ENCODE measurements at regions not wholly inside any gene's neighbourhood (a gene's known extent, or its start where the extent isn't known, plus 50 kb on each side); places are given as distances from the start of the nearest gene placed in this dataset.
"Not testable (repeated sequence)": the region's sequence is repeated elsewhere in the genome, so short reads cannot be mapped to it uniquely, and the experiment has no call there.

DNA sequence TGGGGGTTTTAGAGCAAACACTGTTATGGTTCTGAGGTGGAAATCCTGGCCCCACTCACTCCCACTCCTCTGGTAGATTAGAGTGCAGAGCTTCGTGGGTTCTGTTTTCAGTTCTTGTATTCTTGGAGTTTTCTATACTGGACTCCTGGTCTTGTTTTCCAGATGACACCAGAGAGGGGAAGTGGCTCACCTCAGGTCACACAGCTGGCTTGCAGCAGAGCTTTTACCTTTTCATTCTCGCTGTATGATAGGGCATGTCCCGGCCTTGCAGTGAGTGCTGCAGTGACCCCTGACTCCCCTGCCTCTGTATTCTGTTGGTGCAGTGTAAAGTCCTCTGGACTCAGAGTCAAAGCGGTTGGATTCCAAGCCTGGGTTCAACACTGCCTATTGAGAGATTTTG lies 148.9 kb upstream of the MEX3C start:
- H3K36me3 ChIP-seq (replicated peaks), result no peaks in the 10 kb centered on the region
- DNase-seq (ENCODE audit: low spot score in 2 of 2), result no peak
- H3K4me3 ChIP-seq, result no peak overlapping the region
- in situ Hi-C loops (cut with MboI; ENCODE audit: low sequenced_read_pairs), result no loop called here
- no peaks in the 10 kb centered on the region for H3K27me3 ChIP-seq (ENCODE audit: low read depth)
- no peaks in the 10 kb centered on the region for H3K9me3 ChIP-seq
- H3K4me1 ChIP-seq, result no peaks in the 10 kb centered on the region

GRCh38 chr18:51350081-51350480 lies 152.6 kb upstream of the MEX3C start:
- H3K27me3 ChIP-seq (ENCODE audit: low read depth), result no peaks in the 10 kb centered on the region
- in situ Hi-C loops (cut with MboI; ENCODE audit: low sequenced_read_pairs), result no loop called here
- no peak for DNase-seq (ENCODE audit: low spot score in 2 of 2)
- no peak overlapping the region for H3K4me3 ChIP-seq
- no peaks in the 10 kb centered on the region for H3K36me3 ChIP-seq (replicated peaks)
- no peaks in the 10 kb centered on the region for H3K4me1 ChIP-seq
- no peaks in the 10 kb centered on the region for H3K9me3 ChIP-seq

- Histone ChIP-seq H3K4me3 (no peak overlapping the region), H3K36me3 (replicated peaks) (no peaks in the 10 kb centered on the region), H3K9me3 (no peaks in the 10 kb centered on the region), H3K4me1 (no peaks in the 10 kb centered on the region), H3K27me3 (ENCODE audit: low read depth) (no peaks in the 10 kb centered on the region)
- no peak for DNase-seq (ENCODE audit: low spot score in 2 of 2)
- in situ Hi-C loops (cut with MboI; ENCODE audit: low sequenced_read_pairs), result no loop called here
These were observed 158.4 kb upstream of the MEX3C start for GRCh38 chr18:51355841-51356240.

GRCh38 chr18:51360301-51360700 lies 162.8 kb upstream of the MEX3C start:
- H3K9me3 ChIP-seq; H3K36me3 ChIP-seq (replicated peaks); DNase-seq (ENCODE audit: low spot score in 2 of 2); H3K27me3 ChIP-seq (ENCODE audit: low read depth); H3K4me1 ChIP-seq; H3K4me3 ChIP-seq; in situ Hi-C loops (cut with MboI; ENCODE audit: low sequenced_read_pairs): not testable (repeated sequence)

DNA sequence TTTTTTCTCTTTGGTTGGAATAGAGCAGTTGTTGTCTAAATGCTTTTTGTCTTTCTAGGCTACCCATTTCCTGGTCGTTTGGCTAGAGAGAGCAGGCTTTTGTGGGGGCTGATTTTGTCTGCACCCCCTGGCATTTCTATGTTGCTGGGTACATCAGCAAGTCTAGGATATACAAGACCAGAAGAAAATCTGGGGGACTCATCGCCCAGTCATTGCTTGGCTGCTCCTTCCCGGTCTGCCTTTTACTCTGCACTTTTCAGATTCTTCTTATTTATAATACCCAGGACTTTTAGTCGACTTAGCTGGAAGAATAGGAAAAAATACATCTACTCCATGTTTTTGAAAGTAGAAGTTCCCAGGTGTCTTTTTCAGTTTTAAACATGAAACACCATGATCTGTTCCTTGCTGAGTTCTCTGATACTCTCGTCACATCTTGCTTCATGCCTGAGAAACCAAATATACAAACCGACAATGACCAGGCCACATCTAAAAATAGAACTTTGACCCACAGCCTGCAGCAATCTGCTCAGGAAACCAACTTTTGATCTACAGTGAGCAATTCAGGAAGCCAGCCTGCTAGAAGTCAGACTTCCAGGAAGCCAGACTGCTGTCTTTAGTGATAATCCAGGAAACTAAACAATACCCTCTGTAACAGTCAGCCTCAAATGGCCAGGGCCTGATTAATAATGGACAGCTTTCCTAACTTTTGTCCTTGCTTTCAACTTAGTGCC lies 163.8 kb upstream of the MEX3C start:
- H3K4me3 ChIP-seq, result no peak overlapping the region
- H3K9me3 ChIP-seq, result no peaks in the 10 kb centered on the region
- no peaks in the 10 kb centered on the region for H3K4me1 ChIP-seq
- H3K27me3 ChIP-seq (ENCODE audit: low read depth), result no peaks in the 10 kb centered on the region
- no peak for DNase-seq (ENCODE audit: low spot score in 2 of 2)
- no peaks in the 10 kb centered on the region for H3K36me3 ChIP-seq (replicated peaks)
- in situ Hi-C loops (cut with MboI; ENCODE audit: low sequenced_read_pairs), result no loop called here

DNA sequence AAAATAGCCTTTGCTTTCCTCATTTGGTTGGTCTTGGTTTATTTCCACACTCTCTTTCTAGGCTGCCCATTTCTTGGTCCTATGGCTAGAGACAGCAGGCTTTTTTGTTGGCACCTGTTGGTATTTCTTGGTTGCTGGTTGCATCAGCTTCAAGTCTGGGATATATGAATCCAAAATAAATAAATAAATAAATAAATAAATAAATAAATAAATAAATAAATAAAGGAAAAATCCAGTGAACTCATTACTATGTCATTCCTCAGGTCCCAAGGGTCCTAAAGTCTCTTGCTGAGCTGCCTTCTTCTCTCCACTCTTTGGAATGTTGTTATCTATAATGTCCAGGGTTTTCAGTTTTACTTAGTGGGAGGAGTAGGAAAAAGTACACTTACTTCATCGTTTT lies 165.9 kb upstream of the MEX3C start:
- Histone ChIP-seq H3K9me3 (no peaks in the 10 kb centered on the region), H3K27me3 (ENCODE audit: low read depth) (no peaks in the 10 kb centered on the region), H3K4me3 (no peak overlapping the region), H3K4me1 (no peaks in the 10 kb centered on the region), H3K36me3 (replicated peaks) (no peaks in the 10 kb centered on the region)
- in situ Hi-C loops (cut with MboI; ENCODE audit: low sequenced_read_pairs), result no loop called here
- no peak for DNase-seq (ENCODE audit: low spot score in 2 of 2)

DNA sequence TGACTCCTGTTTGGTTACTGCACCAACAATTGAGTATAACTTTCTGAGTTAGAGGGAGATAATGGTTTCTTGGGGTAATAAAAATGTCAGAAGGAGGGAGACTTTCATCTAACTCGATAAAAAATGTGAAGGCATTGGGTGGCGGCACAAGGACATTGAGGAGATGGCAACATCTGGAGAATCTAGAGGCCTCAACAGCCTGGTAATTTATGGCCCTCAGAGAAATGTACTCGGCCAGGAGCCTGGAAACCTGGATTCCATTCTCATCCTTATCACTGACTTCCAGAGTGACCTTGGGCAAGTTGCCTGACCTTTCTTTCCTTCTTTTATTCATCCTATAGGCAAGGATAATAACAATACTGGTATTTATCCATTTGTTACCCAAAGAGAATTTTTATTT lies 173.5 kb upstream of the MEX3C start:
- no peaks in the 10 kb centered on the region for H3K4me1 ChIP-seq
- no peak overlapping the region for H3K4me3 ChIP-seq
- H3K27me3 ChIP-seq (ENCODE audit: low read depth), result no peaks in the 10 kb centered on the region
- DNase-seq (ENCODE audit: low spot score in 2 of 2), result no peak
- in situ Hi-C loops (cut with MboI; ENCODE audit: low sequenced_read_pairs), result no loop called here
- no peaks in the 10 kb centered on the region for H3K36me3 ChIP-seq (replicated peaks)
- no peaks in the 10 kb centered on the region for H3K9me3 ChIP-seq

GRCh38 chr18:51371929-51372328 lies 174.4 kb upstream of the MEX3C start:
- Histone ChIP-seq H3K27me3 (ENCODE audit: low read depth) (no peaks in the 10 kb centered on the region), H3K4me1 (no peaks in the 10 kb centered on the region), H3K9me3 (0 out of 2 replicates have a peak, but pooled peaks cover under 1% of the 10 kb centered on the region), H3K36me3 (replicated peaks) (no peaks in the 10 kb centered on the region), H3K4me3 (no peak overlapping the region)
- DNase-seq (ENCODE audit: low spot score in 2 of 2), result no peak
- in situ Hi-C loops (cut with MboI; ENCODE audit: low sequenced_read_pairs), result no loop called here

GRCh38 chr18:51382081-51382480 lies 184.6 kb upstream of the MEX3C start:
- Histone ChIP-seq H3K9me3 (0 out of 2 replicates have a peak, but pooled peaks cover under 1% of the 10 kb centered on the region), H3K4me1 (no peaks in the 10 kb centered on the region), H3K27me3 (ENCODE audit: low read depth) (no peaks in the 10 kb centered on the region), H3K4me3 (no peak overlapping the region), H3K36me3 (replicated peaks) (no peaks in the 10 kb centered on the region)
- DNase-seq (ENCODE audit: low spot score in 2 of 2), result no peak
- in situ Hi-C loops (cut with MboI; ENCODE audit: low sequenced_read_pairs), result loop anchor here (25.0 kb wide), 1 partner anchor 270 kb away; no protein-coding TSS in a partner anchor

DNA sequence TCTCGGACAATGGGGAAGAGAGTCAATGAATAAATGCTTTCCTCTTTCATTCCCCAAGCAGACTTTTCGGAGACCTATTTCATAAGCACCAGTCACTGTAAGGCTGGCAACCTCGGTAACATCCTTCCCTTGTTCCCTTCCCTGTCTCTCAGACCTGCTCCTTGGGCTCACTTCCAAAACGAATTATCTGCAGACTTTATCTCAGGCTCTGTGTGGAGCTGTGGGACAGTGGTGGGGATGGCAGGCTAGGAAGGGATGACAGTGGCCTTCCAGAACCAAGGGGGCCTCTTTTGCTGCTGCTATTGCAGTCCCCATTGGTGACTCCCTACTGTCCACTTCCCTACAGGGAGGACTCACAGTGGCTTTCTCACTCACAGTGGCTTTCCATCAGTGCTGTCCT lies 185.6 kb upstream of the MEX3C start:
- Histone ChIP-seq H3K4me3 (no peak overlapping the region), H3K36me3 (replicated peaks) (no peaks in the 10 kb centered on the region), H3K27me3 (ENCODE audit: low read depth) (no peaks in the 10 kb centered on the region), H3K4me1 (no peaks in the 10 kb centered on the region), H3K9me3 (no peaks in the 10 kb centered on the region)
- DNase-seq (ENCODE audit: low spot score in 2 of 2), result no peak
- in situ Hi-C loops (cut with MboI; ENCODE audit: low sequenced_read_pairs), result loop anchor here (25.0 kb wide), 1 partner anchor 271 kb away; no protein-coding TSS in a partner anchor

- in situ Hi-C loops (cut with MboI; ENCODE audit: low sequenced_read_pairs), result loop anchor here (25.0 kb wide), 1 partner anchor 271 kb away; no protein-coding TSS in a partner anchor
- no peaks in the 10 kb centered on the region for H3K36me3 ChIP-seq (replicated peaks)
- H3K4me3 ChIP-seq, result no peak overlapping the region
- no peaks in the 10 kb centered on the region for H3K27me3 ChIP-seq (ENCODE audit: low read depth)
- no peaks in the 10 kb centered on the region for H3K9me3 ChIP-seq
- DNase-seq (ENCODE audit: low spot score in 2 of 2), result no peak
- H3K4me1 ChIP-seq, result no peaks in the 10 kb centered on the region
These were observed 186.2 kb upstream of the MEX3C start for GRCh38 chr18:51383711-51384110.

DNA sequence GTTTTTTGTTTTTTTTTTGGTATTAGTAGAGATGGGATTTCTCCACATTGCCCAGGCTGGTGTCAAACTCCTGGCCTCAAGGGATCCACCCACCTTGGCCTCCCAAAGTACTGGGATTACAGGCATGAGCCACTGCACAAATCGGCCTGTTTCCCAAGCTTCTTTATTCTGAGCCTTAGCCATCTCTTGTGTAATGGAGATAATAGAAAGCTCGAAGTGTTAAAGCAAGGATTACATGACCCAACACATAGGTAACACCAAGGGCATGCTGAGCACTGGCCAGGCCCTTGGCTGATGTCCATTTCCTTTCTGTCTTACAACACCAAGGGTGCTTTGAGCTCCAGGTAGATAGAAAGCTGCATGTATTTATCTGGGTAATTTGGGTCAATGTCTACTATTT lies 187.8 kb upstream of the MEX3C start:
- in situ Hi-C loops (cut with MboI; ENCODE audit: low sequenced_read_pairs), result loop anchor here (25.0 kb wide), 1 partner anchor 273 kb away; no protein-coding TSS in a partner anchor
- no peaks in the 10 kb centered on the region for H3K27me3 ChIP-seq (ENCODE audit: low read depth)

DNA sequence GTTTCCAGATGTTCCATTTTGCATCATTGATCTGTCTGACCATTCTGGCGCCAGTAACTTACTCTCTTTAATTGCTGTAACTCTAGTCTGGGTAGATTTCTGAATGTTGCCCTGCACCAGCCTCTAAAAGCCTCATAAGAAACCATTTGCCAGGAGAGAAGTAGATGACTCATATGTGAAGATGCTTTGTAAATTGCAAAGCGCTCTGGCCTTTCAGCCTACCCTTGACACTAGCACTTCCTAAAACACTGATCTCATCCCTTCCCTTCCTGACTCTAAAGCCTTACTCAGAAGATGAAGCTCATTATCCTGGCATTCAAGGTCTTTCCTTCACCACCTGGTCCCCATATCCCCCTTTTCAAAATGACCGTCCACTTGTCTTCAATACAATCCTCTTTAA lies 193.2 kb upstream of the MEX3C start:
- Histone ChIP-seq H3K27me3 (ENCODE audit: low read depth) (no peaks in the 10 kb centered on the region), H3K4me1 (no peaks in the 10 kb centered on the region), H3K4me3 (no peak overlapping the region), H3K36me3 (replicated peaks) (no peaks in the 10 kb centered on the region), H3K9me3 (no peaks in the 10 kb centered on the region)
- in situ Hi-C loops (cut with MboI; ENCODE audit: low sequenced_read_pairs), result loop anchor here (25.0 kb wide), 1 partner anchor 278 kb away; no protein-coding TSS in a partner anchor
- DNase-seq (ENCODE audit: low spot score in 2 of 2), result no peak

More for the DNA sequence above, 187.8 kb upstream of the MEX3C start:
- Histone ChIP-seq H3K4me1 (no peaks in the 10 kb centered on the region), H3K9me3 (no peaks in the 10 kb centered on the region), H3K36me3 (replicated peaks) (no peaks in the 10 kb centered on the region), H3K4me3 (no peak overlapping the region)
- no peak for DNase-seq (ENCODE audit: low spot score in 2 of 2)

GRCh38 chr18:51391215-51391614 lies 193.7 kb upstream of the MEX3C start:
- Histone ChIP-seq H3K36me3 (replicated peaks) (no peaks in the 10 kb centered on the region), H3K4me3 (no peak overlapping the region), H3K9me3 (no peaks in the 10 kb centered on the region), H3K4me1 (no peaks in the 10 kb centered on the region), H3K27me3 (ENCODE audit: low read depth) (no peaks in the 10 kb centered on the region)
- in situ Hi-C loops (cut with MboI; ENCODE audit: low sequenced_read_pairs), result loop anchor here (25.0 kb wide), 1 partner anchor 279 kb away; no protein-coding TSS in a partner anchor
- DNase-seq (ENCODE audit: low spot score in 2 of 2), result no peak

All from HAP-1 (cell line).